DOHH2 (cell line): ENCODE measurements at regions not wholly inside any gene's neighbourhood (a gene's known extent, or its start where the extent isn't known, plus 50 kb on each side); places are given as distances from the start of the nearest gene placed in this dataset.

Experiments used
- H3F3A ChIP-seq: fragments of 200-600 bp; sonication (generic), shearing (Covaris generic); 2 replicates; pipeline ENCODE4 v1.6.0; 2016; ENCODE audit warnings: antibody characterized with exemption, mild to moderate bottlenecking; ENCODE audit not compliant: control insufficient read depth, insufficient read depth
- H3K27ac ChIP-seq: fragments of 200-600 bp; sonication (generic); 2 replicates; pipeline ENCODE4 v1.5.1; 2014; ENCODE audit warnings: low read depth, mild to moderate bottlenecking, low read length, moderate library complexity
- H3K27me3 ChIP-seq: fragments of 200-600 bp; sonication (generic); 2 replicates; pipeline ENCODE4 v1.6.1; 2014; ENCODE audit warnings: mild to moderate bottlenecking, low read length, mixed read lengths; ENCODE audit not compliant: control insufficient read depth
- H3K36me3 ChIP-seq: fragments of 200-600 bp; sonication (generic); 2 replicates; pipeline ENCODE4 v1.6.1; 2014; ENCODE audit warnings: mild to moderate bottlenecking, low read length, moderate library complexity, mixed read lengths; ENCODE audit not compliant: control insufficient read depth
- H3K4me1 ChIP-seq: fragments of 200-600 bp; sonication (generic); 2 replicates; pipeline ENCODE4 v1.6.1; 2014; ENCODE audit warnings: mild to moderate bottlenecking, low read length, mixed read lengths; ENCODE audit not compliant: control insufficient read depth
- H3K4me2 ChIP-seq: fragments of 200-600 bp; sonication (generic); 2 replicates; pipeline ENCODE4 v1.6.0; 2014; ENCODE audit warnings: mild to moderate bottlenecking, low read length, moderate library complexity
- H3K4me3 ChIP-seq: fragments of 200-600 bp; sonication (generic); 2 replicates; pipeline ENCODE4 v1.5.1; 2014; ENCODE audit warnings: mild to moderate bottlenecking, low read length, mixed read lengths
- H3K79me2 ChIP-seq: fragments of 200-600 bp; sonication (generic); 2 replicates; pipeline ENCODE4 v1.6.1; 2014; ENCODE audit warnings: mild to moderate bottlenecking, low read length, mixed read lengths; ENCODE audit not compliant: control insufficient read depth
- H3K9me2 ChIP-seq: fragments of 200-600 bp; sonication (generic); replicated peaks from 2 replicates; pipeline ENCODE4 v1.6.1; 2014; ENCODE audit warnings: mild to moderate bottlenecking, low read length, mixed read lengths; ENCODE audit not compliant: control insufficient read depth
- H3K9me3 ChIP-seq: fragments of 200-600 bp; sonication (generic); 2 replicates; pipeline ENCODE4 v1.6.1; 2014; ENCODE audit warnings: antibody characterized with exemption, low read length, mixed read lengths; ENCODE audit not compliant: control insufficient read depth, insufficient read depth
- H4K20me1 ChIP-seq: fragments of 200-600 bp; sonication (generic); 2 replicates; pipeline ENCODE4 v1.6.0; 2014; ENCODE audit warnings: low read depth, mild to moderate bottlenecking, antibody characterized with exemption, low read length, moderate library complexity; ENCODE audit not compliant: control insufficient read depth, insufficient read depth
- EZH2phosphoT487 ChIP-seq: fragments of 200-600 bp; sonication (generic); IDR thresholded peaks from 2 replicates; pipeline ENCODE4 v1.6.1; 2017; ENCODE audit warnings: borderline replicate concordance, mild to moderate bottlenecking, antibody characterized with exemption, low read length, moderate library complexity, mixed read lengths
- TF ChIP-seq, protein P1 (sequence below): fragments of 200-600 bp; sonication (generic); IDR thresholded peaks from one replicate; pipeline ENCODE4 v1.5.1; 2014; ENCODE audit warnings: antibody characterized with exemption, mild to moderate bottlenecking, low read depth, low read length; ENCODE audit not compliant: poor library complexity, severe bottlenecking

DNA sequence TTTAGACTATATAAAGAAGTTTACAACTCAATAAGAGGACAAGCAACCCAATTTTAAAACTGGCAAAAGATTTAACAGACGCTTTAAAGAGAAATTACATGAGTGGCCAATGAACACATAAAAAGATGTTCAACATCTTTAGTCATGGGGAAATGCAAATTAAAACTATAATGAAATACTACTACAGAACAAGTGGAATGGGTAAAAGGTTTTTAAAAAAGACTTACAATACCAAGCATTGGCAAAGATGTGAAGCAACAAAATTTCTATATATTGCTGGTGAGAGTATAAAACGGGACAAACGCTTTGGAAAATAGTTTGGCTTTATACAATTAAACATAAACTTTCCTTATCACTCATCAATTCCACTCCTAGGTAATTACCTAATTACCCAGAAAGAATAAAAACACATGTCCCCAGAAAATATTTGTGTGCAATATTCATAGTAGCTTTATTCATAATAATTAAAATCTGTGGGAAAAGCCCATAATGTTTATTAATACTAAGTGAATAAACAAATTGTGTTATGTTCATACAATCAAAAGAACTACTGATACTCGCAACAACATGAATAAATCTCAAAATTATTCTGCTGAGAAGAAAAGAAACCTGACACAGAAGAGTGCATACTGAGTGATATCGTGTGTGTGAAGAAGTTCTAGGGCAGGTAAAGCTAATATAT, 76.7 kb upstream of the MYCN start:
- Histone ChIP-seq H3K9me2 (no peaks in the 10 kb centered on the region), H3K4me3 (no peak overlapping the region), H3K79me2 (no peaks in the 10 kb centered on the region), H3K9me3 (no peaks in the 10 kb centered on the region), H3K27me3 (no peaks in the 10 kb centered on the region), H3F3A (no peaks in the 10 kb centered on the region), H4K20me1 (no peaks in the 10 kb centered on the region), H3K27ac (no peak overlapping the region), H3K36me3 (no peaks in the 10 kb centered on the region), H3K4me1 (no peaks in the 10 kb centered on the region), H3K4me2 (no peak overlapping the region)
- TF ChIP-seq, protein P1, sequence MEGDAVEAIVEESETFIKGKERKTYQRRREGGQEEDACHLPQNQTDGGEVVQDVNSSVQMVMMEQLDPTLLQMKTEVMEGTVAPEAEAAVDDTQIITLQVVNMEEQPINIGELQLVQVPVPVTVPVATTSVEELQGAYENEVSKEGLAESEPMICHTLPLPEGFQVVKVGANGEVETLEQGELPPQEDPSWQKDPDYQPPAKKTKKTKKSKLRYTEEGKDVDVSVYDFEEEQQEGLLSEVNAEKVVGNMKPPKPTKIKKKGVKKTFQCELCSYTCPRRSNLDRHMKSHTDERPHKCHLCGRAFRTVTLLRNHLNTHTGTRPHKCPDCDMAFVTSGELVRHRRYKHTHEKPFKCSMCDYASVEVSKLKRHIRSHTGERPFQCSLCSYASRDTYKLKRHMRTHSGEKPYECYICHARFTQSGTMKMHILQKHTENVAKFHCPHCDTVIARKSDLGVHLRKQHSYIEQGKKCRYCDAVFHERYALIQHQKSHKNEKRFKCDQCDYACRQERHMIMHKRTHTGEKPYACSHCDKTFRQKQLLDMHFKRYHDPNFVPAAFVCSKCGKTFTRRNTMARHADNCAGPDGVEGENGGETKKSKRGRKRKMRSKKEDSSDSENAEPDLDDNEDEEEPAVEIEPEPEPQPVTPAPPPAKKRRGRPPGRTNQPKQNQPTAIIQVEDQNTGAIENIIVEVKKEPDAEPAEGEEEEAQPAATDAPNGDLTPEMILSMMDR: no peak
- TF ChIP-seq EZH2phosphoT487: no peak

DNA sequence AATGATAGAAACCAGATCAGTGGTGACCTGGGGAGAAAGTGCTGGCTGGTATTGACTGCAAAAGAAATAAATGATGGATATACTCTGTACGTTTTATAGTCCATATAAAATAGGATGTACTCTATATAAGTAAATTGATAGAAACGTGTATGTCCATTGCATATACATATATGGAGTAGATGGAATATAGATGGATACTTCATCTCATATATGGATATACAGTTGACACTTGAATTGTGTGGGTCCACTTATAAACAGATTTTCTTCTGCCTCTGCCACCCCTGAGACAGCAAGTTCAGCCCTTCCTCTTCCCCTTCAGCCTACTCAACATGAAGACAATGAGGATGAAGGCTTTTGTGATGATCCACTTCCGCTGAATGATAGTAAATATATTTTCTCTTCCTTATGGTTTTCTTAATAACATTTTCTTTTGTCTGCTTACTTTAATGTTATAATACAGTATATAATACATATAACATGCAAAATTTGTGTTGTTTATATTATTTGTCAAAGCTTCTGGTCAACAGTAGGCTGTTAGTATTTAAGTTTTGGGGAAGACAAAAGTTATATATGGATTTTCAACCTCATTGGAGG, 76.1 kb upstream of the MYCN start:
- TF ChIP-seq EZH2phosphoT487: no peak
- TF ChIP-seq, protein P1: no peak
- no peaks in the 10 kb centered on the region for H3K27me3 ChIP-seq
- H3K36me3 ChIP-seq: no peaks in the 10 kb centered on the region
- no peaks in the 10 kb centered on the region for H4K20me1 ChIP-seq
- H3K4me1 ChIP-seq: no peaks in the 10 kb centered on the region
- H3K4me3 ChIP-seq: no peak overlapping the region
- H3K9me2 ChIP-seq: no peaks in the 10 kb centered on the region
- H3F3A ChIP-seq: no peaks in the 10 kb centered on the region
- H3K4me2 ChIP-seq: no peak overlapping the region
- no peaks in the 10 kb centered on the region for H3K9me3 ChIP-seq
- H3K27ac ChIP-seq: no peak overlapping the region
- no peaks in the 10 kb centered on the region for H3K79me2 ChIP-seq

DNA sequence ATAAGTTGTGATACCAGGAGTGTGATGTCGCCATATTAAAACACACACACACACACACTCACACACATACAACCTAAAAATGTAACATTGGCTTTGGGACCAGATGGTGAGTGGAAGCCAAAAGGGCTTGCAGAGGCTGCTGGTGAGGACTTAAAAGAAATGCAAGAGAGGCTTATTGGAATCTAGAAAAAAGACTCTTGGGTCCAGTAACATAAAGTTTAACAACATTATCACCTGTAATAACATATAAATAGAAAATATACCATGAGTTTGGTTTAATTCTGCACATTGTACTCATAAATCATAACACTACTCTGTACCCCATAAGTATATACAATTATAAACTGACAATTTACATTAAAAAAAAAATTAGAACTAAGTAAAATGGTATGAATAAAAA, 74.4 kb upstream of the MYCN start:
- no peaks in the 10 kb centered on the region for H3K79me2 ChIP-seq
- H3K36me3 ChIP-seq: no peaks in the 10 kb centered on the region
- no peaks in the 10 kb centered on the region for H3K9me3 ChIP-seq
- H4K20me1 ChIP-seq: no peaks in the 10 kb centered on the region
- no peak overlapping the region for H3K27ac ChIP-seq
- TF ChIP-seq EZH2phosphoT487: no peak
- TF ChIP-seq, protein P1: no peak
- H3F3A ChIP-seq: no peaks in the 10 kb centered on the region
- no peaks in the 10 kb centered on the region for H3K9me2 ChIP-seq
- no peak overlapping the region for H3K4me2 ChIP-seq
- H3K27me3 ChIP-seq: no peaks in the 10 kb centered on the region
- no peak overlapping the region for H3K4me3 ChIP-seq
- no peaks in the 10 kb centered on the region for H3K4me1 ChIP-seq
